HG03108 (cell line): ENCODE measurements at regions not wholly inside any gene's neighbourhood (a gene's known extent, or its start where the extent isn't known, plus 50 kb on each side); places are given as distances from the start of the nearest gene placed in this dataset.

Source experiments
- ATAC-seq: cut with Tn5 transposase; IDR thresholded peaks from one replicate; pipeline ENCODE4 v1.9.1; 2021; ENCODE audit warnings: moderate library complexity; ENCODE audit not compliant: unreplicated experiment

- ATAC-seq, result no peak
These were observed 1557.5 kb upstream of the ACVR2A start for GRCh38 chr2:146287281-146287680.

GRCh38 chr2:146278881-146279280, 1565.9 kb upstream of the ACVR2A start:
- no peak for ATAC-seq

DNA sequence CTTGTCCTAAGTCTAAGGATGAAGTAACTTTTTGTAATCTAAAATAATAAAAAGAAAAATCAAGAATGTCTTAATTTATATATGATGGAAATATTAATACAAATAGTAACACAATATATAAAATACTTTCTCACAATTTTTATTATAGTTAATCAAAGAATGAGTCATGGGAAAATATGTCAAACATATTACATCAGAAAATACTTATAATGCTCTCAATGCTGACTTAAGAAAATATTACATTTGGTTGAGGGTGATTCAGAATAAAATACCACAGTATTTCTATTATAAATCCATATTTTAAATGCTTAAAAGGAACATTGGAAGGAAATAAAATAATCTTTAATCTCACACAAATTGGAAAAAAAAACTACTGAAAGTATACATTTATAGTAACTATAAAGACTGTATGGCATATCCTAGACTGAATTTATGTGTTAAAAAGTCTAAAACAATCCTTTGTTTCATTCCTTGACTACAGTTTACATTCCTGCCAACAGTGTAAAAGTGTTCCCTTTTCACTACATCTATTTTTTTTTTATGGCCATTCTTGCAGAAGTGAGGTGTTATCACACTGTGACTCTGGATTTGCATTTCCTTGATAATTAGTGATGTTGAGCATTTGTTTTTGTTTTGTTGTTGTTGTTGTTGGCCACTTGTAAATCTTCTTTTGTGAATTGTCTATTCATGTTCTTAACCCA, 1573.5 kb upstream of the ACVR2A start:
- ATAC-seq, result no peak

DNA sequence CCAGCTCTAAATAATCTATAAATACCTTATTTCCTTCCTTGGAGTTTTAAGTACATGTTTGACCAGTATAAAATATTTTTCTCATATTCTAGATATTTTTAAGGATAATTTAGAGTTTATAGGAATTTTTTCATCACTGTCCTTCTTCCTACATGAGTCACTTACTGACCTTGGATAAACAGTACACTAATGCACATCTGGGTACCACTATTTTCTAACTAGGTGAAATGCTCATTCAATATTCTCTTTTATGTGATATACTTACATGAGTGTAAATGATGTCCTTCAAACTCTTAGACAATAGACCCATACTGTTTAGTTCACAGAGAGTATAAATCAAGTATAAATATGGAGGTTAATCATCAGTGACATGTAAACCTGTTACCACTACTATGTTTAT, 1574.2 kb upstream of the ACVR2A start:
- ATAC-seq, result no peak

- ATAC-seq, result no peak
These were observed 1577.7 kb upstream of the ACVR2A start for GRCh38 chr2:146267093-146267492.

DNA sequence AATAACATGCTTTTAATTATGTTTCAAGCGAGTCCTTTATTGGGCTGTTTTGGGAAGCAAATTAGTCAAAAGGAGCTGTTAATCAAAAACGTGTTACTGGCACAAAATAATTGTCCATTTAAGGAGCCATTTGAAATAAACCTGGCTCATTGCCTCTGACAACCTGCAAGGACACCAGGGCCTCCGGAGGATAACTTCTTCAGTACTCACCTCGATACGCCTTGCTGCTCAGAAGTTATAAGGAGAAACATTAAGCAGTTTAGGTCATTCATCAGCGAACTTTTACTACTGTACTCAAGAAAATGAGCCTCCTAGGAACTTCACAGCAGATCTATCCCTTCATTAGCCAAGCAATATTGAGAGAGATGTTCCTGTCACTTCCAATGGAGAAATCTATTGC, 1579.2 kb upstream of the ACVR2A start:
- ATAC-seq, result no peak

- ATAC-seq, result no peak
These were observed 1582.2 kb upstream of the ACVR2A start for GRCh38 chr2:146262606-146263005.

DNA sequence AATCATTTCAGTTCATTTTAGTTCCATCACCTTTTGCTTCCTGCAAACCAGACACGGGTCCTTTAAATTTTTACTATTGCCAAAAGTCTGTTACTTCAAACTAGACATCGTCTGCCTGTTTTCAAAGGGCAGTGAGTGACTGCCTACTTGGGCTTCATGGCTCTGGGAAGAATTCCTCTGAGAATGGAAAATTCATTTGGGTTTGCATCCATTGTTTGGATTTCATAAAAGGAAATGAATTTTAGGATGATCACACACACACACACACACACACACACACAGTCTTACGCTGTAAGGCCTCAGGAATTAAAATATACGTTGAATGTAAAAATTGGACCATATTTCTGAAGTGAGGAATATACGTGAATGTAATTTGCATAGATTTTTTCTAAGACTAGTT, 1584.3 kb upstream of the ACVR2A start:
- no peak for ATAC-seq

- ATAC-seq, result no peak
These were observed 1585.0 kb upstream of the ACVR2A start for GRCh38 chr2:146259816-146260215.

GRCh38 chr2:146258071-146258470, 1586.8 kb upstream of the ACVR2A start:
- ATAC-seq, result no peak

DNA sequence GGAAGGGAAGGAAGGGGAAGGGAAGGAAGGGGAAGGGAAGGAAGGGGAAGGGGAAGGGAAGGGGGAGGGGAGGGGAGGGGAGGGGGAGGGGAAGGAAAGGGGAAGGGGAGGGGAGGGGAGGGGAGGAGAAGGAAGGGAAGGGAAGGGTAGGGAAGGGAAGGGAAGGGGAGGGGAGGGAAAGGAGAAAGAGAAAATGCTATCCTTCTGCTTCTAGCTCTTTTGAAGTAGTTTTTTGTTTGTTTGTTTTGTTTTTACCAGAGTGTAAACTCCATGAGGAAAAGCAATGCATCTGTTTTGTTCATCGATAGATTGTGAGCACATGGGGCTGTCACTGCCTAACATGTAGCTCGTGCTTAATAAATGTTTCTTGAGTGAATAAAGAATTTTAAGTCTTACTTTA, 1592.7 kb upstream of the ACVR2A start:
- no peak for ATAC-seq

- no peak for ATAC-seq
These were observed 1593.5 kb upstream of the ACVR2A start for GRCh38 chr2:146251328-146251727.

GRCh38 chr2:146246736-146247523, 1597.9 kb upstream of the ACVR2A start:
- no peak for ATAC-seq

- ATAC-seq, result no peak
These were observed 1598.7 kb upstream of the ACVR2A start for GRCh38 chr2:146246002-146246735.

GRCh38 chr2:146244830-146245229, 1600.0 kb upstream of the ACVR2A start:
- no peak for ATAC-seq

- no peak for ATAC-seq
These were observed 1600.7 kb upstream of the ACVR2A start for GRCh38 chr2:146244131-146244530.

DNA sequence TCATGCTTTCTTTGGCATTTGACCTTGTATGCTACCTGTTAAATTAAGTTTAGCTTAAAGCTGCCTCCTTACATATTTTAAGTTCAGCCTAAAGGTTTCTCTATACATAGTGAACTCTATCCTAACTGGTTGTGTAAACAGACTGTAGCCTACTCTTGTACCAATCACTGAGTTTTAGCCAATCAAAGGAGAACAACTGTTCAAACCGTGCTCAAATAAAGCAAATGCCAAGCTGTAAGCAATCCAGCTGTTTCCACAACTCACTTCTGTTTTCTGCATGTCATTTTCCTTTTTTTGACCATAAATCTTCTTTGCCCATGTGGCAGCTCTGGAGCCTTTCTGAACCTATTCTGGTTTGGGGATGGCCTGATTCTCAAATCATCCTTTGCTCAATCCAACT, 1603.8 kb upstream of the ACVR2A start:
- ATAC-seq, result no peak

GRCh38 chr2:146240391-146240790, 1604.4 kb upstream of the ACVR2A start:
- no peak for ATAC-seq

GRCh38 chr2:146239392-146240135, 1605.3 kb upstream of the ACVR2A start:
- ATAC-seq, result no peak

DNA sequence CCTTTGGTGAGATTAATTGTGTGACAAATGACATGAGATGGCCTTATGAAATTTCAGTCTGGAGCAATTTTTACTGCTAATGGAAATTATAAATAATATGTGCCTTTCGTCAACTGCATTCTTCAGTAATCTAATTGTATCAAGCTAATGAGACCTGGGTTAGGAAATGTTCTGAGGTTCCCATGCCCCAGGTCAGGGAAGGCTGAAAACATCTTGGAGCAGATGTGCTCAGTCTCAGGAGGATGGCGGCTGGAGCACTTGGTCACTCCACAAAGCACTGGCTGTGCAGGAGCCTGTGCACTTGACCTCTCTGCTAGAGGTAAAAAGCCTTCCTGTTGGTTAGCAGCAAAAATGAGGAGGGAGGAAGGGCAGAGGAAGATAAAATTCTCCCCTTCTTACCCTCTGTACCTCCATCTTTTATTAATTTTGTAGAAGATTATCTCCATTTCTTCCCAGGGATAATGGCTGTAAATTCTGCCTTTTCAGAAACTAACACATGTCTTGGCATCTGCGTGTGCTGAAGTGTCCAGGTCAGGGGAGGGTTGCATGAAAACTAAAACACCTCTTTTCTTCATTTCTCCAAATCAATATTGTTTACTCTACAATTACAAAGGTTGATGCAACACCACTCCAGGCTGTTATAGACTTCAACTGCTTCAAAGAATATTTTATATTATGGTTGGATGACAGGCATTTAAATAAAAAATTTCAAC, 1606.4 kb upstream of the ACVR2A start:
- ATAC-seq, result no peak

- no peak for ATAC-seq
These were observed 1609.7 kb upstream of the ACVR2A start for GRCh38 chr2:146235158-146235557.
